ENCODE measurements at regions not wholly inside any gene's neighbourhood (a gene's known extent, or its start where the extent isn't known, plus 50 kb on each side); places are given as distances from the start of the nearest gene placed in this dataset.

GRCh38 chr6:167392631-167393316, 67.9 kb downstream of the TTLL2 start:
- BruUV-seq (replicated peaks): no TSS peak
- no peak overlapping the region for H2AFZ ChIP-seq
- no peaks in the 10 kb centered on the region for H3F3A ChIP-seq (ENCODE audit: insufficient read depth, low read depth)
- H3K27ac ChIP-seq: no peak overlapping the region
- H3K36me3 ChIP-seq (ENCODE audit: low read depth): no peaks in the 10 kb centered on the region
- H3K9me2 ChIP-seq (ENCODE audit: insufficient read depth): no peaks in the 10 kb centered on the region
- H3K4me2 ChIP-seq: no peak overlapping the region
- TF ChIP-seq CTCF (conservative IDR thresholded peaks at IDR 0.05) (no peak), EZH2 (IDR thresholded peaks at IDR 0.05; ENCODE audit: low read depth) (no peak)
- peaks cover 64% of the 10 kb centered on the region for H3K27me3 ChIP-seq (ENCODE audit: insufficient read depth, low read depth)
- no peaks in the 10 kb centered on the region for H3K79me2 ChIP-seq (ENCODE audit: low read depth)
- DNase-seq: no peak
- no peaks in the 10 kb centered on the region for H3K4me1 ChIP-seq (replicated peaks; ENCODE audit: insufficient read depth)
- no peak overlapping the region for H3K4me3 ChIP-seq
- POLR2A ChIA-PET (ENCODE audit: unreplicated experiment): no interaction called here
- intact Hi-C loops (cut with micrococcal nuclease; ENCODE audit: unreplicated experiment): no loop called here
- no peaks in the 10 kb centered on the region for H3K9me3 ChIP-seq (ENCODE audit: insufficient read depth, low read depth)
- no peaks in the 10 kb centered on the region for H4K20me1 ChIP-seq (ENCODE audit: insufficient read depth)
- CTCF ChIA-PET: no interaction called here

- no peak overlapping the region for H3K27ac ChIP-seq
- POLR2A ChIA-PET (ENCODE audit: unreplicated experiment): no interaction called here
- no peaks in the 10 kb centered on the region for H3K9me3 ChIP-seq (ENCODE audit: insufficient read depth, low read depth)
- CTCF ChIA-PET: no interaction called here
- no peaks in the 10 kb centered on the region for H4K20me1 ChIP-seq (ENCODE audit: insufficient read depth)
- no peaks in the 10 kb centered on the region for H3K9me2 ChIP-seq (ENCODE audit: insufficient read depth)
- H3K79me2 ChIP-seq (ENCODE audit: low read depth): no peaks in the 10 kb centered on the region
- intact Hi-C loops (cut with micrococcal nuclease; ENCODE audit: unreplicated experiment): no loop called here
- H2AFZ ChIP-seq: no peak overlapping the region
- no peaks in the 10 kb centered on the region for H3F3A ChIP-seq (ENCODE audit: insufficient read depth, low read depth)
- TF ChIP-seq EZH2 (IDR thresholded peaks at IDR 0.05; ENCODE audit: low read depth) (no peak), CTCF (conservative IDR thresholded peaks at IDR 0.05) (no peak)
- no peaks in the 10 kb centered on the region for H3K36me3 ChIP-seq (ENCODE audit: low read depth)
- no peaks in the 10 kb centered on the region for H3K4me1 ChIP-seq (replicated peaks; ENCODE audit: insufficient read depth)
- DNase-seq: no peak
- peaks cover 73% of the 10 kb centered on the region for H3K27me3 ChIP-seq (ENCODE audit: insufficient read depth, low read depth)
- H3K4me3 ChIP-seq: no peak overlapping the region
- BruUV-seq (replicated peaks): no TSS peak
- H3K4me2 ChIP-seq: no peak overlapping the region
Observed at GRCh38 chr6:167393731-167394130, 68.8 kb downstream of the TTLL2 start.

GRCh38 chr6:167394339-167394738, 69.5 kb downstream of the TTLL2 start:
- Histone ChIP-seq H3K4me3 (no peak overlapping the region), H3F3A (ENCODE audit: insufficient read depth, low read depth) (no peaks in the 10 kb centered on the region), H3K4me1 (replicated peaks; ENCODE audit: insufficient read depth) (no peaks in the 10 kb centered on the region), H3K27ac (no peak overlapping the region), H3K9me2 (ENCODE audit: insufficient read depth) (no peaks in the 10 kb centered on the region), H3K4me2 (no peak overlapping the region), H3K27me3 (ENCODE audit: insufficient read depth, low read depth) (peaks cover 79% of the 10 kb centered on the region), H4K20me1 (ENCODE audit: insufficient read depth) (no peaks in the 10 kb centered on the region), H3K9me3 (ENCODE audit: insufficient read depth, low read depth) (no peaks in the 10 kb centered on the region), H2AFZ (no peak overlapping the region), H3K36me3 (ENCODE audit: low read depth) (no peaks in the 10 kb centered on the region), H3K79me2 (ENCODE audit: low read depth) (no peaks in the 10 kb centered on the region)
- BruUV-seq (replicated peaks): no TSS peak
- ChIA-PET CTCF (no interaction called here), POLR2A (ENCODE audit: unreplicated experiment) (no interaction called here)
- no peak for DNase-seq
- TF ChIP-seq EZH2 (IDR thresholded peaks at IDR 0.05; ENCODE audit: low read depth) (no peak), CTCF (conservative IDR thresholded peaks at IDR 0.05) (no peak)
- intact Hi-C loops (cut with micrococcal nuclease; ENCODE audit: unreplicated experiment): no loop called here

Data from PC-9 (cell line).